Lung (tissue), 11 donors: ENCODE measurements at regions not wholly inside any gene's neighbourhood (a gene's known extent, or its start where the extent isn't known, plus 50 kb on each side); places are given as distances from the start of the nearest gene placed in this dataset.
"Not testable (repeated sequence)": the region's sequence is repeated elsewhere in the genome, so short reads cannot be mapped to it uniquely, and the experiment has no call there.

ENCODE experiments used
- ATAC-seq: fragments of 200-7000 bp; cut with Tn5 transposase; one replicate; pipeline ENCODE4 v1.9.1; 2020; ENCODE audit warnings: moderate number of reproducible peaks; ENCODE audit not compliant: insufficient read depth, low FRiP score
- DNase-seq, 3 donors: peaks; one replicate each; pipeline ENCODE4 v3.0.0-alpha.2; 2013 to 2017
- H3K27ac ChIP-seq, 2 donors: one replicate each; pipeline ENCODE4 v1.5.1; 2013; ENCODE audit warnings: mild to moderate bottlenecking in 2 of 2, moderate library complexity in 2 of 2, control low read depth in 1 of 2, inconsistent platforms in 1 of 2, low read depth in 1 of 2, low read length in 1 of 2
- H3K27me3 ChIP-seq, 3 donors: one replicate each; pipeline ENCODE4 v1.5.1; 2013; ENCODE audit warnings: low read length in 2 of 3; ENCODE audit not compliant: control insufficient read depth in 3 of 3, insufficient read depth in 3 of 3
- H3K36me3 ChIP-seq, 4 donors: one replicate each; pipeline ENCODE4 v1.5.1; 2013; ENCODE audit warnings: low read length in 4 of 4, mild to moderate bottlenecking in 1 of 4, moderate library complexity in 1 of 4; ENCODE audit not compliant: control insufficient read depth in 4 of 4, insufficient read depth in 4 of 4
- H3K4me1 ChIP-seq, 5 donors: one replicate each; pipeline ENCODE4 v1.5.1; 2013; ENCODE audit warnings: low read length in 5 of 5, mild to moderate bottlenecking in 2 of 5, moderate library complexity in 1 of 5; ENCODE audit not compliant: control insufficient read depth in 5 of 5, insufficient read depth in 5 of 5
- H3K4me3 ChIP-seq: one replicate; pipeline ENCODE4 v1.5.1; 2013; ENCODE audit warnings: mild to moderate bottlenecking, control low read depth, moderate library complexity
- H3K9ac ChIP-seq, 2 donors: one replicate each; pipeline ENCODE4 v1.5.1; 2013; ENCODE audit warnings: low read length in 2 of 2, control low read depth in 1 of 2; ENCODE audit not compliant: insufficient read depth in 1 of 2
- H3K9me3 ChIP-seq, 4 donors: one replicate each; pipeline ENCODE4 v1.5.1; 2013; ENCODE audit warnings: low read length in 3 of 4, mild to moderate bottlenecking in 1 of 4, moderate library complexity in 1 of 4; ENCODE audit not compliant: control insufficient read depth in 4 of 4, insufficient read depth in 3 of 4
- WGBS, 2 donors: extraction: QIAGEN DNeasy Blood & Tissue Kit; methylation state at CpG; one replicate each; pipeline ENCODE4 v1.1.7; 2013; 5-methylcytosine and 5-hydroxymethylcytosine counted together
- TF ChIP-seq, protein P1 (sequence below): IDR thresholded peaks from 2 replicates; pipeline ENCODE4 v1.5.1; 2012; ENCODE audit warnings: mild to moderate bottlenecking; ENCODE audit errors: control extremely low read depth, extremely low read depth
- donor health status: control.
- donor health status: control.
- donor health status: Bipolar disorder and iron deficiency.
- donor health status: healthy.
- donor health status: DM: yes; HTN: yes; CAD: no.

DNA sequence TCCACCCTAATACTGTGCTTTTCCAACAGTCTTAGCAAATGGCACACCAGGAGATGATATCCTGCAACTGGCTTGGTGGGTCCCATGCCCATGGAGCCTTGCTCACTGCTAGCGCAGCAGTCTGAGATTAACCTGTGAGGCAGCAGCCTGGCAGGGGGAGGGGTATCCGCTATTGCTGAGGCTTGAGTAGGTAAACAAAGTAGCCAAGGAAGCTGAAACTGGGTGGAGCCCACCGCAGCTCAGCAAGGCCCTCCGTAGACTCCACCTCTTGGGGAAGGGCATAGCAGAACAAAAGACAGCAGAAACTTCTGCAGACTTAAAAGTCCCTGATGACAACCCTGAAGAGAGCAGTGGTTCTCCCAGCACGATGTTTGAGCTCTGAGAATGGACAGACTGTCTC is 399.0 kb downstream of the CCSER2 start:
- no peaks in the 10 kb centered on the region for H3K4me1 ChIP-seq
- WGBS, 2 donors = 81 to 87% methylated on average over 5 of the region's 5 CpGs
- no peak for DNase-seq

DNA sequence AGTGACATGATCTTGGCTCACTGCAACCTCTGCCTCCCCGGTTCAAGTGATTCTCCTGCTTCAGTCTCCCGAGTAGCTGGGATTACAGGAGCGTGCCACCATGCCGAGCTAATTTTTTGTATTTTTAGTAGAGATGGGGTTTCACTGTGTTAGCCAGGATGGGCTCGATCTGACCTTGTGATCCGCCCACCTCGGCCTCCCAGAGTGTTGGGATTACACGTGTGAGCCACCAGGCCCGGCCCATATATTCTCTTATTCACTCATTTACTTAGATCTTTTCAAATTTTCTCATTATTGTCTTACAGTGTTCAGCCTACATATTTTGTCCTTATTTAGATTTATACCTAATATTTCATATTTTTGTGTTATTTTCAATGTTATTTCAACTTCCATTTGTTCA is 410.7 kb downstream of the CCSER2 start:
- H3K9me3 ChIP-seq, ATAC-seq, DNase-seq, H3K27me3 ChIP-seq, H3K27ac ChIP-seq, H3K9ac ChIP-seq, H3K36me3 ChIP-seq, H3K4me3 ChIP-seq, H3K4me1 ChIP-seq: not testable (repeated sequence)
- 74 to 82% methylated on average over 9 of the region's 9 CpGs for WGBS, 2 donors

More for the DNA sequence above, 399.0 kb downstream of the CCSER2 start:
- TF ChIP-seq, protein P1, sequence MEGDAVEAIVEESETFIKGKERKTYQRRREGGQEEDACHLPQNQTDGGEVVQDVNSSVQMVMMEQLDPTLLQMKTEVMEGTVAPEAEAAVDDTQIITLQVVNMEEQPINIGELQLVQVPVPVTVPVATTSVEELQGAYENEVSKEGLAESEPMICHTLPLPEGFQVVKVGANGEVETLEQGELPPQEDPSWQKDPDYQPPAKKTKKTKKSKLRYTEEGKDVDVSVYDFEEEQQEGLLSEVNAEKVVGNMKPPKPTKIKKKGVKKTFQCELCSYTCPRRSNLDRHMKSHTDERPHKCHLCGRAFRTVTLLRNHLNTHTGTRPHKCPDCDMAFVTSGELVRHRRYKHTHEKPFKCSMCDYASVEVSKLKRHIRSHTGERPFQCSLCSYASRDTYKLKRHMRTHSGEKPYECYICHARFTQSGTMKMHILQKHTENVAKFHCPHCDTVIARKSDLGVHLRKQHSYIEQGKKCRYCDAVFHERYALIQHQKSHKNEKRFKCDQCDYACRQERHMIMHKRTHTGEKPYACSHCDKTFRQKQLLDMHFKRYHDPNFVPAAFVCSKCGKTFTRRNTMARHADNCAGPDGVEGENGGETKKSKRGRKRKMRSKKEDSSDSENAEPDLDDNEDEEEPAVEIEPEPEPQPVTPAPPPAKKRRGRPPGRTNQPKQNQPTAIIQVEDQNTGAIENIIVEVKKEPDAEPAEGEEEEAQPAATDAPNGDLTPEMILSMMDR = no peak
- Histone ChIP-seq H3K27ac (no peak overlapping the region), H3K4me3 (no peak overlapping the region), H3K27me3 (no peaks in the 10 kb centered on the region), H3K36me3 (no peaks in the 10 kb centered on the region), H3K9ac (no peak overlapping the region), H3K9me3 (no peaks in the 10 kb centered on the region)
- ATAC-seq = no peak

DNA sequence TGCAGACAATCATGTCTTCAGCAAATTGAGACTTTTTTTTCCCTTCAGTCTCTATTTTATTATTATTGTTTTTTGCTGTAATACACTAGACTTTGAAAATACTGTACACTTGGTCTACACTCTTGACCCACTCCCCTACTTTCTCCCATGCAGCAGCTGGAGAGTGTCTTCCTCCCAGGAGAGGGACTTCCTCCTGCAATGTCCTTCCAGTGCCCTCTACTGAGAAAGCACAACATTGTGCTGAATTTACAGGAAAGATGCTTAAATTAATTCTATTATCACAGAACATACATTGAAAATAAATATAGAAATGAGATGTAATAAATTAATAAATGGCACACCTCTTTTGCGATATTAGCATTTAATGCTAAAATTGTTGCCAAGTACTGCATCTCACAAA is 411.3 kb downstream of the CCSER2 start:
- TF ChIP-seq, protein P1 = no peak
- H3K36me3 ChIP-seq = no peaks in the 10 kb centered on the region
- H3K9ac ChIP-seq = no peak overlapping the region
- ATAC-seq (no peak), DNase-seq (no peak)
- WGBS, 2 donors = 95% methylated on average over 1 of the region's 1 CpG
- no peaks in the 10 kb centered on the region for H3K4me1 ChIP-seq
- H3K27me3 ChIP-seq = no peaks in the 10 kb centered on the region
- no peaks in the 10 kb centered on the region for H3K9me3 ChIP-seq
- no peak overlapping the region for H3K27ac ChIP-seq
- no peak overlapping the region for H3K4me3 ChIP-seq

DNA sequence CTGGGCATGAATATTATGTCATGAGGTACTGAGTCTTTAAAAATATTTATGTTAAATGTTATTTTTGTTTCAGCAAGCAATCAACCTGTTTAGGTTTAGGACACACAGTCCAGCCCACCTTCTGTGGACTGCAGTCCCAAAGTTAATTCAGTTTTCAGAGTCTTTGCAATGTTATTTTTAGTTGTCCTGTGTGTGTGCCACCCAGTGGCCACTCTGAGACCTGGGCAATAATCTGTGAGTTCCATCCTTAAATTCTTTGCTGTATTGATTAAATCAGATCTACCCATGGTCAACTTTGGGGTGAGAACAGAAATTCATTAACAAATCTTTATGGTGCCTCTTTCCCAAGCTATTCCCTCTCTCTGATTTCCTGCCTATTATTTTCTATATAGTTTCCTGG is 415.1 kb downstream of the CCSER2 start:
- H3K9me3 ChIP-seq = no peaks in the 10 kb centered on the region
- H3K4me1 ChIP-seq = no peaks in the 10 kb centered on the region
- DNase-seq (no peak), ATAC-seq (no peak)
- H3K36me3 ChIP-seq = no peaks in the 10 kb centered on the region
- TF ChIP-seq, protein P1 = no peak
- H3K27ac ChIP-seq = no peak overlapping the region
- no peak overlapping the region for H3K9ac ChIP-seq
- no peaks in the 10 kb centered on the region for H3K27me3 ChIP-seq
- H3K4me3 ChIP-seq = no peak overlapping the region
